ENCODE measurements at regions not wholly inside any gene's neighbourhood (a gene's known extent, or its start where the extent isn't known, plus 50 kb on each side); places are given as distances from the start of the nearest gene placed in this dataset.
A peak's percentile ranks its signal among the peaks of the same experiment; 100 is the strongest.
"Not testable (repeated sequence)": the region's sequence is repeated elsewhere in the genome, so short reads cannot be mapped to it uniquely, and the experiment has no call there.

GRCh38 chr12:75863533-75863932 lies 168.0 kb downstream of the PHLDA1 start:
- no peak for DNase-seq

- no peak for DNase-seq
These were observed 168.7 kb downstream of the PHLDA1 start for GRCh38 chr12:75862692-75863471.

GRCh38 chr12:75859868-75860267 lies 171.7 kb downstream of the PHLDA1 start:
- DNase-seq: no peak

GRCh38 chr12:75856235-75856634 lies 175.3 kb downstream of the PHLDA1 start:
- no peak for DNase-seq

GRCh38 chr12:75855360-75855759 lies 176.2 kb downstream of the PHLDA1 start:
- no peak for DNase-seq

GRCh38 chr12:75854681-75855309 lies 176.8 kb downstream of the PHLDA1 start:
- DNase-seq: no peak

GRCh38 chr12:75854137-75854536 lies 177.4 kb downstream of the PHLDA1 start:
- DNase-seq: not testable (repeated sequence)

GRCh38 chr12:75853626-75854025 lies 177.9 kb downstream of the PHLDA1 start:
- peak; percentile 48 for DNase-seq

- no peak for DNase-seq
These were observed 178.6 kb downstream of the PHLDA1 start for GRCh38 chr12:75852956-75853355.

- DNase-seq: peak; percentile 26
These were observed 179.4 kb downstream of the PHLDA1 start for GRCh38 chr12:75852143-75852542.

GRCh38 chr12:75850721-75851462 lies 180.7 kb downstream of the PHLDA1 start:
- no peak for DNase-seq

- no peak for DNase-seq
These were observed 182.6 kb downstream of the PHLDA1 start for GRCh38 chr12:75848961-75849360.

- DNase-seq: no peak
These were observed 183.1 kb downstream of the PHLDA1 start for GRCh38 chr12:75848431-75848925.

GRCh38 chr12:75846102-75846501 lies 185.5 kb downstream of the PHLDA1 start:
- DNase-seq: no peak

GRCh38 chr12:75844985-75845384 lies 186.6 kb downstream of the PHLDA1 start:
- DNase-seq: no peak

GRCh38 chr12:75844049-75844770 lies 187.4 kb downstream of the PHLDA1 start:
- DNase-seq: no peak

- DNase-seq: peak; percentile 83
These were observed 189.5 kb downstream of the PHLDA1 start for GRCh38 chr12:75842090-75842489.

- no peak for DNase-seq
These were observed 190.6 kb downstream of the PHLDA1 start for GRCh38 chr12:75840994-75841355.

- no peak for DNase-seq
These were observed 193.3 kb downstream of the PHLDA1 start for GRCh38 chr12:75838309-75838708.

GRCh38 chr12:75837700-75838099 lies 193.9 kb downstream of the PHLDA1 start:
- DNase-seq: peak; percentile 99

GRCh38 chr12:75836533-75836932 lies 195.0 kb downstream of the PHLDA1 start:
- peak; percentile 32 for DNase-seq

- no peak for DNase-seq
These were observed 197.0 kb downstream of the PHLDA1 start for GRCh38 chr12:75834591-75834990.

- DNase-seq: no peak
These were observed 198.3 kb downstream of the PHLDA1 start for GRCh38 chr12:75833268-75833667.
